PC-3 (cell line): ENCODE measurements at regions not wholly inside any gene's neighbourhood (a gene's known extent, or its start where the extent isn't known, plus 50 kb on each side); places are given as distances from the start of the nearest gene placed in this dataset.

ENCODE experiments used
- ATAC-seq: fragments of 200-7000 bp; cut with Tn5 transposase; 2 replicates; pipeline ENCODE4 v1.9.1; 2020; ENCODE audit warnings: mild to moderate bottlenecking, moderate library complexity
- BruUV-seq: library from RNA; stranded (reverse); fragments of 400-500 nt; replicated peaks from 2 replicates; lab custom pipeline; 2021; lab: Mats Ljungman, UMichigan
- CTCF ChIA-PET: fragments of 300-600 bp; sonication (Branson Sonifier 250); formaldehyde crosslinking; loops from one replicate; lab custom pipeline; 2022; ENCODE audit warnings: antibody characterized with exemption; lab: Charles Lee
- POLR2A ChIA-PET: fragments of 300-600 bp; sonication (Branson Sonifier 250); formaldehyde crosslinking; loops from one replicate; lab custom pipeline; 2022; ENCODE audit warnings: antibody characterized with exemption; ENCODE audit not compliant: unreplicated experiment; lab: Charles Lee
- DNase-seq: peaks from one replicate; pipeline ENCODE4 v3.0.0-alpha.2; 2015
- H2AFZ ChIP-seq: fragments of 300-600 bp; sonication (generic); 2 replicates; pipeline ENCODE4 v1.6.0; 2016; ENCODE audit warnings: antibody characterized with exemption, low read length
- H3F3A ChIP-seq: fragments of 300-600 bp; sonication (generic); one replicate; pipeline ENCODE4 v1.6.0; 2017; ENCODE audit warnings: antibody characterized with exemption, low read length, control low read depth, mild to moderate bottlenecking; ENCODE audit not compliant: unreplicated experiment
- H3K27ac ChIP-seq: fragments of 300-600 bp; sonication (generic); 2 replicates; pipeline ENCODE4 v1.5.1; 2016; ENCODE audit warnings: mild to moderate bottlenecking, low read length
- H3K27me3 ChIP-seq: fragments of 300-600 bp; sonication (generic); 2 replicates; pipeline ENCODE4 v1.6.1; 2016; ENCODE audit warnings: low read length, mixed read lengths
- H3K36me3 ChIP-seq: fragments of 300-600 bp; sonication (generic); 2 replicates; pipeline ENCODE4 v1.6.1; 2016; ENCODE audit warnings: low read depth, mixed run types, low read length, mixed read lengths
- H3K4me1 ChIP-seq: fragments of 300-600 bp; sonication (generic); 2 replicates; pipeline ENCODE4 v1.5.1; 2016; ENCODE audit warnings: low read length; ENCODE audit not compliant: insufficient read depth
- H3K4me2 ChIP-seq: fragments of 300-600 bp; sonication (generic); 2 replicates; pipeline ENCODE4 v1.6.0; 2016; ENCODE audit warnings: low read length
- H3K4me3 ChIP-seq: fragments of 300-600 bp; sonication (generic); 2 replicates; pipeline ENCODE4 v1.5.1; 2016; ENCODE audit warnings: mild to moderate bottlenecking, low read length, mixed read lengths
- H3K79me2 ChIP-seq: fragments of 300-600 bp; sonication (generic); 2 replicates; pipeline ENCODE4 v1.6.1; 2017; ENCODE audit warnings: low read length, mixed read lengths
- H3K9ac ChIP-seq: fragments of 300-600 bp; sonication (generic); 2 replicates; pipeline ENCODE4 v1.6.0; 2016; ENCODE audit warnings: mild to moderate bottlenecking, low read length
- H3K9me2 ChIP-seq: fragments of 300-600 bp; sonication (generic); replicated peaks from 2 replicates; pipeline ENCODE4 v1.6.1; 2016; ENCODE audit warnings: mixed run types, low read length, mixed read lengths
- H3K9me3 ChIP-seq: fragments of 300-600 bp; sonication (generic); 2 replicates; pipeline ENCODE4 v1.6.1; 2016; ENCODE audit warnings: low read length, mixed read lengths
- H4K20me1 ChIP-seq: fragments of 300-600 bp; sonication (generic); 2 replicates; pipeline ENCODE4 v1.6.1; 2016; ENCODE audit warnings: low read length, mixed read lengths
- CTCF ChIP-seq: fragments of 300-600 bp; sonication (generic); conservative IDR thresholded peaks from 2 replicates; pipeline ENCODE4 v1.5.1; 2017; ENCODE audit warnings: antibody characterized with exemption, low read depth, mild to moderate bottlenecking, low read length
- EZH2 ChIP-seq: fragments of 300-600 bp; sonication (generic); IDR thresholded peaks from one replicate; pipeline ENCODE4 v1.6.1; 2017; ENCODE audit warnings: antibody characterized with exemption, mild to moderate bottlenecking, low read length; ENCODE audit not compliant: unreplicated experiment
- EZH2phosphoT487 ChIP-seq: fragments of 300-600 bp; sonication (generic); IDR thresholded peaks from 2 replicates; pipeline ENCODE4 v1.6.1; 2018; ENCODE audit warnings: mild to moderate bottlenecking, antibody characterized with exemption, low read length, borderline replicate concordance
- intact Hi-C: fragments of 100-400 bp; cut with micrococcal nuclease; formaldehyde crosslinking; loops from 2 replicates; pipeline ENCODE4 v1.9.0; 2023

- intact Hi-C loops, result no loop called here
- ChIA-PET CTCF (no interaction called here), POLR2A (no interaction called here)
- Histone ChIP-seq H3K79me2 (no peaks in the 10 kb centered on the region), H3K9ac (no peak overlapping the region), H3K27me3 (no peaks in the 10 kb centered on the region), H2AFZ (no peak overlapping the region), H3K4me2 (no peak overlapping the region), H3F3A (no peaks in the 10 kb centered on the region), H3K36me3 (no peaks in the 10 kb centered on the region), H3K9me2 (no peaks in the 10 kb centered on the region), H3K9me3 (no peaks in the 10 kb centered on the region; the same call in 1 of the 2 replicates), H3K27ac (no peak overlapping the region), H3K4me3 (no peak overlapping the region), H4K20me1 (no peaks in the 10 kb centered on the region), H3K4me1 (no peaks in the 10 kb centered on the region)
- BruUV-seq, result no TSS peak
- no peak for TF ChIP-seq EZH2phosphoT487
- no peak for TF ChIP-seq CTCF
- TF ChIP-seq EZH2, result no peak
- no peak for ATAC-seq
- no peak for DNase-seq
Observed at GRCh38 chr3:36250191-36250590, 130.1 kb upstream of the STAC start.

- ATAC-seq, result no peak
- POLR2A ChIA-PET, result no interaction called here
Observed at GRCh38 chr3:36257158-36257852, 123.0 kb upstream of the STAC start.

More at GRCh38 chr3:36257158-36257852, 123.0 kb upstream of the STAC start:
- no peaks in the 10 kb centered on the region for H3K36me3 ChIP-seq
- H2AFZ ChIP-seq, result no peak overlapping the region
- BruUV-seq, result no TSS peak
- no peaks in the 10 kb centered on the region for H3K79me2 ChIP-seq
- no peaks in the 10 kb centered on the region for H3K9me2 ChIP-seq
- H4K20me1 ChIP-seq, result no peaks in the 10 kb centered on the region
- no peaks in the 10 kb centered on the region for H3F3A ChIP-seq
- H3K27me3 ChIP-seq, result no peaks in the 10 kb centered on the region
- no peak overlapping the region for H3K9ac ChIP-seq
- no peak overlapping the region for H3K4me3 ChIP-seq
- TF ChIP-seq EZH2phosphoT487 (no peak), CTCF (no peak), EZH2 (no peak)
- intact Hi-C loops, result no loop called here
- H3K9me3 ChIP-seq, result no peaks in the 10 kb centered on the region
- H3K4me2 ChIP-seq, result no peak overlapping the region
- CTCF ChIA-PET, result no interaction called here
- no peaks in the 10 kb centered on the region for H3K4me1 ChIP-seq
- H3K27ac ChIP-seq, result no peak overlapping the region
- DNase-seq, result peak; percentile 32
